DMS79 treated with DMSO at 0.1 percent for 48 hours (cell line): ENCODE measurements at regions not wholly inside any gene's neighbourhood (a gene's known extent, or its start where the extent isn't known, plus 50 kb on each side); places are given as distances from the start of the nearest gene placed in this dataset.
A peak's percentile ranks its signal among the peaks of the same experiment; 100 is the strongest.

Source experiments
- DNase-seq: peaks from one replicate; lab custom pipeline; 2025; lab: John Stamatoyannopoulos, UW

DNA sequence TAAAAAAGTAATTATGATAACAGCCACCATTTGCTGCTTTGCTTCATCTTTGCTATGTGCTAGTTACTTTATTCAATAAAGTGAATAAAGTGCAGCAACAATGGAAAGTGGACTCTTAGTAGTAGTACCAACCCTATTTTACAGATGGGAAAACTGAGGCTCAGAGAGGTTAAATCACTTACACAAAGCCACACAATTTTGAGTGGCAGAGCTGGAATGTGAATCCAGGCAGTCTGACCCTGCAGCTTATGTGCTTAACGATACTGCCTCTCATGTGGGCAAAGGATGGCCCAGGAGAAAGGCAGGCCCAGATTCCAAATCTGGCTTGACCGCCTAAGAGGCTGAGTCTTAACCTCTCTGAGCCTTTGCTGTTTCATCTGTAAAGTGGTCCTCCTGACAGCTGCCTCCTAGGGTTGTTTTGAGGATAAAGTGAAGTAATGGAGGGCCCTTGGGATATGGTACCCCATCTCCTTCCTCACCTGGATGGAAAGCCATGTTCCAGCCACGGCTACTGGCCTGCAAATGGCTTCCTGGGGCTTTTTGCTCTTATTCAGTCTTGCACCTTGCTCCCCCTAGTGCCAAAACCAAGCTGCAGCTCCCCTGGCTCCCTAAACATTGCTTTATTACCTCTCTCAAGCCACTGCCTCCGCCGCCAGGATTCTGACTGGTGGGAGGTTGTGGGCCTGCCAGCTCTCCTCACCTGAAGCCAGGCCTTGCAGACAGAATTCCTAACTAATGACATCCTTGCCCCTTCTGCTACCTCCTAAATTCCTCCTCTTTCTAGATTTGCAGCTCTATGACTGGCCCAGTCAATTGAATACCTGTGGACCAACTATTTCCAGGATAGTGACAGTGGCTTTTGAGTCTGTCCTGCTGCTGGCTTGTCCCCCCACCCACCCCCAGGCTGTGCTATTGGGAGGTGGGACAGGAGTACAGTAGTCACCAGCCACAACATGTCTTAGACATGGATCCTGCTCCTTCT is 283.3 kb upstream of the PWP1 start:
- peak; percentile 17 for DNase-seq

DNA sequence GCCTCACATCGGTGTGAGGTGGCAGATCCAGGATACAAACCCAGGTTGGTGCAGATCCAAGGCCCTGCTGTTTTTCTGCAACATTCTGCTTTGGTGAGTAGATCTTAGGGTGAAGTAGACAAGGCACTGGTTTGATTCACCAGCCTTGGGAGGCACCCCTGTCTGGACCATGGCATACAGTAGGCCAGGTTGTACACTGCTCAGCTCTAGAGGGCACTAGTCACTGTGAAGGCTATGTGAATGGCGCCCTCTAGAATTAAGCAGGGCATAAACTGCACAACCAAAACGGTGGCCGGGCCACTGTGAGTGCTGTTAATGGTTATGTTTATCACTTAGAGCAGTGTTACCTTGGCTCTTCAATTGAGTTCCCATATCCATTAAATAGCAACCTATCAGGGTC is 280.6 kb upstream of the PWP1 start:
- no peak for DNase-seq

DNA sequence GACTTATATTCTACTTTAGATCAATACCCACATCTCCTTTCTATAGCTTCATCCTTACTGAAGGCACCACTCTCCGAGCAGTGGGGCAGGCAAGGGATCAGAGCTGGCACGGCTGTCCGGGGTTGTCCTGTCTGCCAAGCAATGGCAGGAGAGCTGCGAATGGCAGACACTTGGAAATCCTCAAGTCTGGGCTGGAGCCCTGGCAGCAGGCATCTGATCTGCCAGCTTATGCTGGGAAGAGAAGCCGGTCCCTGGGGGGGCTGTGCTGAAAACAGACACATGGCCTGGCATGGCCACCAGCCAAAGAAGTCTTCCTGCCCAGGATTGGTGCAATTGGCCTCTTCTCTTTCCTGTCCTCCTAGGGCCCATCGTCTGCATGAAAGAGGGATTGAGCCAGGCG is 280.2 kb upstream of the PWP1 start:
- DNase-seq: no peak

DNA sequence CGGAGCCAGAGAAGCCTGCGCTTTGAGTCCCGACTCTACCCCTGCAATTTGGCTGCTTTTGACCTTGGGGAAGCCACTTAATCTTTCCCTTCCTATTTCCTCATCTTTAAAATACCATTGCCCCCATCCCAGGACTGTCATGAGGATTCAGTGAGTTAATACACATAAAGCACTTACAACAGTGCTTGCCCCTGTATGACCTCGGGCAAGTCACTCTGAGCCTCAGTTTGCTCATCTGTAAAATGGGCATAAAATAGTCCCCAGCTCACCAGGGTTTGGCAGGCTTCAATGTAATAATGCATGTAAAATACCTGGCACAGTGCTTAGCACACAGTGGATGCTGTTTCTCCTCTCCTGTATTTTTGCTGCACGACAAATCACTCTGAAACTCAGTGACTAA is 278.7 kb upstream of the PWP1 start:
- DNase-seq: no peak

DNA sequence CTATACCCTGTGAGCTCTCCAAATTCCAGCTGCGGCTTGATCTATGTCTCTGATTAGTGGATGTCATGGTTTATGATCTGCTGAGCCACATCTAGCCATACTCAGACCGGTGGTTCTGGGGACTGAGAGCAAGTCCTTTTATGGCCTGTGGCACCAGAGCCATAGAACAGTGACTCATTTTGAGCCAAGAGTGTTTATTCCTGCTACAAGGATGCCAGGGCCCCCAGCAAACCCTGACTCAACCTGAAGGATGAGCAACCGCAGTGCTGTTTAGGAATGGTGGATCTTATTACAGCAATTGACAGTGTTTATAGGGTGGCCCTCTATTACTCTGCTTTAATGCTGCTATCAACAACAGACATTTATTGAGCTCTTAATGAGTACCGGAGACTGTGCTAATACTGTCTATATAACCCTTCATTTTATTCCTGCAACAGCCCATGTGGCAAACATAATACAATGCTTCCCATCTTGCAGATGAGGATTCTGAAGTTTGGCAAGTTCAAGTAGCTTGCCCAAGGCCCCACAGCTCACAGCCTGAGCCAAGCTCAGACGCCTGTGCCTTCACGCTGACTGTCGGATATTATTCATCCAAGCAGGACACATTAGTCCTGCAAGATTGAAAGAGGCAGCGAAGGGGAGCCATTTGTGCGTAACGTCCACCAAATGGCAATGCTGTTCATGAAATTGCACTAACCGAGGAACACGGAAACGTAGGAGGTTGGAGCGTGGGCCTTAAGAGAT is 273.6 kb upstream of the PWP1 start:
- DNase-seq: no peak

DNA sequence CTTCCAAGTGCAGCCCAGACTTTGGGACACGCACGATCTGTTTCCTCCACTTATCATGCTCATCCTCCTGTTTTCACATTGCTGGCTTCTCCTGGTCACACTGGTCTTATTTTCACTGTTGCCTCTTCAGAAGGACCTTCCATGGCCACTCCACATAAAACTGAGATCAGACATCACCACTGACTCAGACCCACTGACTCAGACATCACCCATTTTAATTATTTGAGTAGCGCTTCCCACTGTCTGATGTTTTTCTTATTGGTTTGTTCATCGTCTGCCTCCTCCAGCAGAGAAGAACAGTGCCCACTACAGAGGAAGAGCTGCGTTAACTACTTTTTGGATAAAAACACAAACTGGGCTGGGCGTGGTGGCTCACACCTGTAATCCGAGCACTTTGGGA is 270.5 kb upstream of the PWP1 start:
- no peak for DNase-seq

DNA sequence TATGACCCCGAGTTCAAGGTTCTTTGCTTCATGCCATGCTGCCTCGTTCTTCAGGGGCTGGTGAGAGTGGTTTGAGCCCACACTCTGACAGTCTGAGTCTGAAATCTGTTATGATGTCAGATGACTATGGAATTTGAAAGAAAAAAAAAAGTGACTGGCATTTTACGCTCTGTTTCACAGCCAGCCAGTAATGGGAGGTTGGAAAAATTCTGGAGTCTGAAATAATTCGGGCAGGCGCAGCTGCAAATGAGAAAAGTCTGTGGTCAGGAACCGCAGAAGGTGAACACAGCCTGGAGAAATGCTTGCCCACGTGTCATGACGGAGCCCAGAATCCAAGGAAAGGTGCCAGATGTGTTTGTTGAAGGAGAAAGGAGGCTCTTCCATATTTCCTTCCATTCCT is 269.8 kb upstream of the PWP1 start:
- no peak for DNase-seq

DNA sequence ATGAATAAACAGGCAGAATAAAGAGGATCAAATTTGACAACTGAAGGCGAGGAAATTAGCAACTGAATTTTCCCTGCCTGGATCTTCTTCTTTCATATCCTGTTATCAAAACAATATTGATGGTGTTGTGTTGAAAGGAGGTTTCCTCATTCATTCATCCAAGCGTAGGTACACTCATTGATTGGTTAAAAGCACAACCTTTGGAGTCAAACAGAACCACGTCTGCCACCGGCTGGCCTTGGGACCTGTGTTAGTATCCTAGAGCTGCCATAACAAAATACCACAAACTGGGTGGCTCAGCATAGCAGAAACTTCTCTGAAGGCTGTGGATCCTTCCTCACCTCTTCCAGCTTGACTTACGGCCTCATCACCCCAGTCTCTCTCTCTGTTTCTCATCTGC is 268.6 kb upstream of the PWP1 start:
- no peak for DNase-seq

DNA sequence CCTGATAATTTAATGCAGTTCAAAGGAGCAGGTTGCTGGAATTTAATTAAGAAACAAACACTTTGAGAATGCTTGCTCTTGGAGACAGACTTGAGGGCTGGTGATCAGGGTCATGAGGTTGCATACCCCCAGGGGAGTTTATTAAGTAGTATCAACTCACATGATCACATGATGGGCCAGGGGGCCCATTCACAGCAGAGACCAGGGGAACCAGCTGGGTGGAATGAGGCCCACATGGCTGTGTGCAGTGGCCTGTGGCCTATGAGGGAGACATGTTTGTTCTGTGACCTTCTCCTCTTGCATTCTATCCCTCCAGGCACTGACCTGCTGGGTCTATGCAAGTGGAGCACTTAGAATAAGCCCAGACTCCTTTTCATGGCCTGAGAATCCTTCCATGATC is 266.6 kb upstream of the PWP1 start:
- no peak for DNase-seq

DNA sequence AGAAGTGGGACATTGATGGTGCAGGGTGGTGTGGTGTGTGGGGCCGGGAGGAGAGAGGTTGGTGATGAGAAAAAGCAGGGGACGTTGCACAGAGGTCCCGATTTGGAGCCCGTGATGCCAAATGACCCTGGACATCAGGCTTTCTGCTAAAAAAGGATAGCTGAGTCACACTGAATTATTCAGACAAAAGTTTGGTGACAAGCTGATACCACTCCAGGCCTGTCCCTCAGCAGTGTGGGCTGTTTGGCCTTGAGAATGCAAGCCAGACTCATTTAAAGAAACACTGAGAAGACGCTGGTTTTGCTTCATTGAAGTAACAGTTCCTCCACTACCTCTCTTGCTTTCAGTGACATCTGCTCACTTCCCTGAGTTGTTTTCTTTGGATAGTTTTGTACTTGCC is 262.1 kb upstream of the PWP1 start:
- no peak for DNase-seq

DNA sequence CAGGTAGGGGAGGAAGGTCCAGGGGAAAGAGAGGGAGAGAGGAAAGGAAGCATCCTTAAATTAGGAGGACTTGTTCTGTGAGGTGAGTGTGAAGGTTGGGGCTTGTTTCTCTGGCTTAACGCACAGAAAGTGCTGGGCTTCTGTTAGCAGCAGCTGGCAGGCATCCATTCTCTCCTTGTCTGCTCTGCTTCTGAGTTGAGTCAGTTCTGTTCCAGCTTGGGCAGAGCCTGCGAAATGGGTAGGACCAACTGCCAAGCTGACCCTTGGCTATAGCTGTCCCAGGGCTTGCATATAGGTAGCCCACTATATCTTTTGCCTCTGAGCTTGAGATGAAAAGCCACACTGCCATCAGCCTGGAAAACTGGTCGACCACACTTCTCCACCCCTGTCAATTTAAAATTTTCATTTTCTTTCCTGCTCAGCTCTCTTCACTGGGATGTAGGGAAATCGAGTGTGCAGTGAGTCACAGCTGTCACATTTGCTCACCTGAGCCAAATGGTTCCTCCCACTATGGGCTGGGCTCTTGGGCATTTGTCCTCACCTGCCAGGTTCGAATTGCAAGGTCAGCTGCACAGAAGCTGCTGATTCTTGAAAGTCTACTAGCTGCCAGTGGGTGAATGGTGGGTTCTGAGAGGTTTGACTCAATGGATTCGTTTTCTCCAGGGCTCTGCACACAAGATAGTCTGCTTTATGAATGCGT is 256.4 kb upstream of the PWP1 start:
- peak; percentile 75 for DNase-seq

DNA sequence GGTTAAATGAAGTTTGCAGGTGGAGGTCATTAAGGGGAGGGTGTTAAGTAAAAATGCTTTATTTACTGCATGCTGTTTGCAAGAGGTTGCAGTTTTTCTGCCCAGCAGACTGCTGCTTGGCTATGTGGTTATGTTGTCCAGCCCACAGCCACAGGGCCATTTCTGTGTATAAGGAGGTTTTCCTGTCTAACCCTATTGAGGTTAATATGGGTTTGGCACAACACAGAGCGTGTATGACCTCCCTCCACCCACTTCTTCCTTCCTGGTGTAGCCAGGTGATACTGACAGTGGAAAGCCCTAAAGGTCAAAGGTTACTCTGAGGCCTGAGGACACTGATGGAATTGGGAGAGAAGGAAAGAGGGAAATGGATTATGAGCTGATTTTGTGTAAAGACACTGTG is 253.7 kb upstream of the PWP1 start:
- no peak for DNase-seq

DNA sequence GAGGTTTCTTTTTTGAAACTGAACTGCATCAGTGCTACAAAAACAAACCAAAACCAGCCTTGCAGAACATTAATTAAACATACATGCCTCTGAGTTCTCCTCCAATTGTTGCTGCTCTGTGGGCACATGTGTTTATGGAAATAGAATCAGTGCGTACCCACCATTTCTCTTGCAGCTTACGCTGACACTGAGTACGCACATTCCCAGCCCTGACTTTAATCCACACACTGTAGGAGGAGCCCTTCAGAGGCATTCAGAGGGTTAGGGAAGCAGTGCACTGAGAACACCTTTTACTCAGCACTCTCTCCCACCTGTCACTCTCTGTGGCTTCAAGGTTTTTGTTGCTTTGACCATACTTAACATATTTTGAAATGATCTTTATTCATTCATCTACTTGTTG is 250.5 kb upstream of the PWP1 start:
- DNase-seq: no peak

DNA sequence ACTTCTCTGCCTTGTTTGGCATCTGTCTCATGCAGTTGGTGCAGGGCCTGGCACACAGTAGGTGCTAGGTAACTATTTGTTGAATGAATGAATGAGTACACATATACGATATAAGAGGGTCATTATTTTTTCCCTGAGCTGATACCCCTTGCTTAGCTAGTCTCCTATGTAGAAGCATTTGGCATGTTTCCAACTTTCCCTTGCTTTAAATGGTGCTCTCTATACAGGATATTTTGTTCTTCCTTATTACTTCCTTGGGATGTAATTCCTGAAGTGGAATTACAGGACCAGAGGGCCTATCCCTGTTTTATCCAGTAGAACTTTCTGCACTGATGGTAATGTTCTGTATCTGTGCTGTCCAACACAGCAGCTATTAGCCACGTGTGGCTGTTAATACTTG is 250.1 kb upstream of the PWP1 start:
- peak; percentile 16 for DNase-seq

DNA sequence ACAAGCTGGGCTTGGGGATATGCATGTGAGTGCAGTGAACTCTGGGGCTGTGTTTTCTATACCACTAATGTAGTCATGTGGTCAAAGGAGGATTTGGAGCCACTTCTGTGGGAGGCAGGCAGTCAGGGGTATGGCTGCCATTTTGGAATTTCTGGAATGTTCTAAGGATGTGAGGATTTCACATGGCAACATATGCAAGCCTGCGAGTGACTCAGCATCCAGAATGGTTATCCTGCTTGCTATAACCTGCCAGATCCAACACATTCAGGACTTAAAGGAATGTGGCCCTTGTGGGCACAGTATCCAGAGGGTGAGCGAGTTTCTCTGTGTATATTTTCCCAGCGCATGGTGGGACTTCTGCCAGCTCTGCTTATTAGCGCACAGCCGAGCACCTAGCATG is 249.2 kb upstream of the PWP1 start:
- no peak for DNase-seq

DNA sequence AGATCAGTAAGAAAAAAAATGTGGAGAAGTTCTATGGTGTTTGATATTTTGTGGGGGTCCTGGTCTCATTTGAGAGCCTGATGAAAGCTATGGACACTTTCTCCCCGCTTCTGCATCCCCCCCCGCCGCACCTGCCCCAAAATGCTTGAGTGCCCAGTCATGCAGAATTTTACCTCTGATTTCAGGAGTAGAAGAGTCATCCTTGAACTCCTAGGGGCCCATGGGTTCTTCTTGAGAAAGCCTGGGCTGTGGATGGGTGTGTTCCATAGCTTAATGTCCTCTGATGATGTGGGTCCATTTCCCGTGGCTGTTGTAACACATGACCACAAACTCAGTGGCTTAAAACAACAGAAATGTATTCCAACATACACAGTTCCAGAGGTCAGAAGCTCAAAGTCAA is 248.8 kb upstream of the PWP1 start:
- DNase-seq: no peak

DNA sequence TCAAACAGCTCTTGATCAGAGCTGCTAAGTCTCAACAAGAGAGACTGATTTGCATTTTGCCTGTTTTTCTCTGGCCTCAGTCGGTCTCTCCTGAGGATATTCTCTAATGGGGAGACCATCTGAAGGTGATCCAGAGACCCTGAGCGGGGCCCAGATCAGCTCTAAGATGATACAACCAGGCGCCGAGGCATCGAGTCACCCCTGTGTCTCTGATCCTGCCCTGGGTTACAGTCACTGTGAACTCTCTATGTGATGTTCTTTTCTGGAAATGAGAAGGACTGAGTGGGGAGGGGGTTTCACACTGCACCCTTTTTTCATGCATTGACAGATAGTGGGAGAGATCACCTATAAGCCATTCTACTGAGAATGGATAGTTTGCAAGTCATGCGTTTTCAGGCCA is 247.6 kb upstream of the PWP1 start:
- DNase-seq: no peak

DNA sequence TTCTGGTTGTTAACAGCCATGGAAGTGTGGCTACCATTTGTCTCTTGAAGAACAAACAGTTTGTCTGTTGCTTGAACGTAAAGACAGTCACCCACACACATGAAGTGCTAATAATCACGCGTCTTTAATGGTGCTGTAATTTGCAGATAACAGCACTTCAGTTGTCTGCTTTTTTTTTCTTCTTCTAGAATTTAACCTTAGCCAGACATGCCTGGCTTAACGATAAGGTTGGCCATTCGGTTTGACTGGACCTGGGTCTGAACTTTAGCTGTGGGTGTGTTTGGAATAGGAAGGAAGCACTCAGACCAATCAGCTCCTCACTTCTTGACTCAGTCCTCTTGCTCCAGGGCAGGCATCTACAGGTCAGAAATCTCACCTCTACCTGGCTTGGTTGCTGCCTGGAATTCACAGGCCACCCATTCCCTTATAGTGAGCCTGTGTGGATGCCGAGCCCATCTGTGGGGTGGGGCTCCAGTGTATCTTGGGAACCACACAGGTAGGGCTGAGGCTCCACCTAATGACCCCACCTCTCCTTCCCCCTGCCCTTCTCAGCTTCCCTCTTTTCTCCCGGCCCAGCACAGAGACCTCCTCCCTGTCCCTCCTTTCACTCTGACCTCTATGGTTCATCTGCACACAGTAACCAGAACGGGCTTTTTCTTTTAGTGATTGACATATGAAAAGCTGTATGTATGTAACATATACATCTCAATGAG is 246.4 kb upstream of the PWP1 start:
- DNase-seq: no peak

DNA sequence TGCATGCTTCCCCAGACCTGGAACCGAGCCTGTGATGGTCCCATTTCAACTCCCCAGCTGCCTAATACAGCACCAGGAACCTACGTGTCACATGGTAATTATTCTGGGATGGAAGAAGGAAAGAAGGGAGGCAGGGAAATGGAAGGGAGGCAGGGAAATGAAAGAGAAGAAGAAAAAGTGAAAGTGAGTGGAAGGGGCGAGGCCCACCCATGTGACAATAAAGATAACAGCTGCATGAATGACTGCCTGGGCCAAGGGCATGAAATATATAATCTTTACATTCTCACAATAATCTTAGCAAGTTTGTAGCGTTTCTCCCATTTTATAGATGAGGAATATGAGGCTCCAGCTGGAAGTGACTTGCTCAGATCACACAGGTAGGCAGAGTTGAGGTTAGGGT is 245.0 kb upstream of the PWP1 start:
- DNase-seq: no peak

DNA sequence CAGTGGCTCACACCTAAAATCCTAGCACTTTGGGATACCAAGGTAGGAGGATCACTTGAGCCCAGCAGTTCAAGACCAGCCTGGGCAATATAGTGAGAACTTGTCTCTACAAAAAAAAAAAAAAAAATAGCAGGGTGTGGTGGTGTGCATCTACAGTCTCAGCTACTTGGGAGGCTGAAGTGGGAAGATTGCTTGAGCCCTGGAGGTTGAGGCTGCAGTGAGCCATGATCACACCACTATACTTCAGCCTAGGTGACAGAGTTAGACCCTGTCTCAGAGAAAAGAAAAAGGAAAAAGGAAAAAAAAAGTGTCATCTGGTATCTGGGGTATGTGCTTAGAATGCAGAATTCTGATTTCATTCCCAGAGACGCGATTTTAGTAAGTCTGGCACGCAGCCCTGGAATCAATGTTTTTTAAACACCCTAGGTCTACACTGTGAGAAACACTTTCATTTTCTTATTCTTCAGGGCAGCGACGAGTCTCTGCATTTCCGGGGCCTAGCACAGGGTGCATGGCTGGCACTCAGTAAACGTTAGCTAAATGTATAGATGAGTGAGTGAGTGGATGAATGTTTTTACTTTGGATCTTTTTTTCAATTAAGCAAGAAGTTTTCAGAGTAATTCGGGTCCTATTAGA is 243.8 kb upstream of the PWP1 start:
- DNase-seq: no peak

DNA sequence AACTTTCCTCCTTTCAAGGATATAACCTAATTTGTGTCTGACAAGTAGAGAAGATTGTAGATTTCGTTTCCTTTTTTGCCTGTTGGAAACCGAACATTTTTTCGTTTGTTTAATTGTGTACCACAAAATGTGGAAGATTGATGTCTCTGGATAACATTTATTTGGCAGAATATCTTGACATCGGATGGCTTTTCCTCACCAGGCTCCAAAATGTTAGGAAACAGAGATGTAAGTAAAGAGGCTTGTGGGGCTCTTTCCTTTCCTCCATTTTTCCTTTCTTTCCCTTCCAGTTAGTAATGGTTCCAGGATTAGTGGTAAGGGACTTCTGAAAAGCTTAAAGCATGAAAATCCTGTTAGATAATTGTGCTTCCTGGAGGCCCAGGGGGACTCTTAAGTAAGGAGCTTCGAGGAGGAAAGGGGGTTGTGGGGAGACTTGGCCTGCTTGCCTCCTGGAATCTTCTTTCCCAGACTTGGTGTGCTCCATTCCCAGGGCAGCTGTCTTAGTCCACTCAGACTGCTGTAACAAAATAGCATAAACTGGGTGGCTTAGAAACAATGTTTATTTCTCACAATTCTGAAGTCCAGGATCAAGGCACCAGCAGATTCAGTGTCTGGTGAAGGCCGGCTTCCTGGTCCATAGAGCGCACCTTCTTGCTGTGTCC is 243.1 kb upstream of the PWP1 start:
- no peak for DNase-seq
